ENCODE measurements at regions not wholly inside any gene's neighbourhood (a gene's known extent, or its start where the extent isn't known, plus 50 kb on each side); places are given as distances from the start of the nearest gene placed in this dataset.

GRCh38 chr22:48644108-48644507 is 1183.6 kb downstream of the BRD1 start (continued):
- TF ChIP-seq ZFP41 (CRISPR knock-in tag; IDR thresholded peaks at IDR 0.05; ENCODE audit: borderline replicate concordance) (no peak), GPBP1L1 (CRISPR knock-in tag; IDR thresholded peaks at IDR 0.05) (no peak), KIAA2018 (CRISPR knock-in tag; IDR thresholded peaks at IDR 0.05; ENCODE audit: borderline replicate concordance) (no peak), RFX5 (IDR thresholded peaks at IDR 0.05; ENCODE audit: low read depth, low read length) (no peak), CSRNP2 (CRISPR knock-in tag; conservative IDR thresholded peaks at IDR 0.05; ENCODE audit: low read depth) (no peak), ZZZ3 (CRISPR knock-in tag; IDR thresholded peaks at IDR 0.05; ENCODE audit: borderline replicate concordance) (no peak), BRD4 (CRISPR knock-in tag; IDR thresholded peaks at IDR 0.05) (no peak), ZBTB21 (CRISPR knock-in tag; IDR thresholded peaks at IDR 0.05) (no peak), MTA1 (CRISPR knock-in tag; IDR thresholded peaks at IDR 0.05; ENCODE audit: borderline replicate concordance) (no peak), FLYWCH1 (CRISPR knock-in tag; IDR thresholded peaks at IDR 0.05) (no peak), KAT8 (CRISPR knock-in tag; IDR thresholded peaks at IDR 0.05) (no peak), SOX5 (CRISPR knock-in tag; IDR thresholded peaks at IDR 0.05; ENCODE audit: borderline replicate concordance) (no peak), ZNF891 (CRISPR knock-in tag; IDR thresholded peaks at IDR 0.05) (no peak), ZNF431 (CRISPR knock-in tag; IDR thresholded peaks at IDR 0.05; ENCODE audit: borderline replicate concordance, low read depth) (no peak), GABPB1 (CRISPR knock-in tag; IDR thresholded peaks at IDR 0.05) (peak; percentile 32; the same call in 1 of the 2 replicates), ZSCAN12 (CRISPR knock-in tag; IDR thresholded peaks at IDR 0.05) (no peak), POLR2G (IDR thresholded peaks at IDR 0.05; ENCODE audit: low read depth, low read length) (no peak), UBTF (CRISPR knock-in tag; IDR thresholded peaks at IDR 0.05) (no peak)

Measured in HepG2 (cell line).